Upper lobe of left lung (tissue), 6 donors: ENCODE measurements at regions not wholly inside any gene's neighbourhood (a gene's known extent, or its start where the extent isn't known, plus 50 kb on each side); places are given as distances from the start of the nearest gene placed in this dataset.

Experiments
- ATAC-seq, 2 donors: fragments of 200-7000 bp; cut with Tn5 transposase; one replicate each; pipeline ENCODE4 v1.9.1; 2022; ENCODE audit warnings: mild to moderate bottlenecking in 2 of 2, moderate library complexity in 2 of 2; ENCODE audit not compliant: low FRiP score in 2 of 2
- DNase-seq, 2 donors: peaks; one replicate each; pipeline ENCODE4 v3.0.0-alpha.2; 2019 to 2020
- H3K27ac ChIP-seq, 4 donors: fragments of 200-600 bp; sonication (generic); one replicate each; pipeline ENCODE4 v1.5.1; 2016 to 2019
- H3K27me3 ChIP-seq, 4 donors: fragments of 200-600 bp; sonication (generic); one replicate each; pipeline ENCODE4 v1.5.1; 2017 to 2019
- H3K36me3 ChIP-seq, 4 donors: fragments of 200-600 bp; sonication (generic); one replicate each; pipeline ENCODE4 v1.5.1; 2016 to 2019
- H3K4me1 ChIP-seq, 4 donors: fragments of 200-600 bp; sonication (generic); one replicate each; pipeline ENCODE4 v1.5.1; 2018 to 2019
- H3K4me3 ChIP-seq, 4 donors: fragments of 200-600 bp; sonication (generic); one replicate each; pipeline ENCODE4 v1.5.1; 2017 to 2019; ENCODE audit warnings: mild to moderate bottlenecking in 2 of 4, moderate library complexity in 1 of 4
- H3K9me3 ChIP-seq, 4 donors: fragments of 200-600 bp; sonication (generic); one replicate each; pipeline ENCODE4 v1.5.1; 2018 to 2019
- EP300 ChIP-seq, 4 donors: sonication (generic); formaldehyde crosslinking; IDR thresholded peaks; one replicate each; pipeline ENCODE4 v1.5.1; 2017; ENCODE audit warnings: antibody characterized with exemption in 4 of 4, control low read depth in 2 of 4
- POLR2A ChIP-seq, 4 donors: fragments of 450-650 bp; IDR thresholded peaks; one replicate each; pipeline ENCODE4 v1.5.1; 2016 to 2017; ENCODE audit warnings: antibody characterized with exemption in 4 of 4, mild to moderate bottlenecking in 2 of 4
- POLR2AphosphoS5 ChIP-seq, 2 donors: sonication (generic); formaldehyde crosslinking; IDR thresholded peaks; one replicate each; pipeline ENCODE4 v1.5.1; 2017; ENCODE audit warnings: antibody characterized with exemption in 2 of 2
- WGBS, 2 donors: methylation state at CpG; one replicate each; pipeline ENCODE4 v1.1.5; 2017 to 2018; 5-methylcytosine and 5-hydroxymethylcytosine counted together
- TF ChIP-seq, protein P1 (sequence below), 6 experiments: fragments of 450-650 bp in 4 of 6; fragments of 200-600 bp in 2 of 6; sonication (generic) in 2 of 6; IDR thresholded peaks; one replicate each; pipeline ENCODE4 v1.5.1; 2016 to 2019; ENCODE audit warnings: antibody characterized with exemption in 6 of 6
- donor health status: DM: no; HTN: no; CAD: no; lungs with moderate emphysema.
- donor health status: DM: no; HTN: yes; CAD: no; lungs with severe emphysema.

DNA sequence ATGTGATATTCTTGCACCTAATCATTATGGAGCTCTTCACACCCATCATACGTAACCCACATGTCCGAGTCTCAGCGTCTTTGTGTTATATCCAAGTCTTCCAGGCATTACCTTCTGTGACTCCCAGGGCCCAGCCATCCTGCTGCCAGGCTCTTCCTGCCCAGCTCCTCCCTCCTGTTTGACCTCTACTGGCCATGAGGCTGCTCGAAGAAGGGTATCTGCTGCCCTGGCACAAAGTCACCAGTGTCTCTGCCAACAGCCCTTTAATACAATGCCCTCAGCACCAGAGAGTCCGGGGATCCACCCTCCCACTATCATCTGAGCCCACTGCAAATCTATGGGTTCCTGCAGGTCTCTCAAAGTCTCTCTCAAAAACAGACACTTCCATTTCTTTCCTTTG lies 65.3 kb upstream of the WAC start:
- Histone ChIP-seq H3K27ac (no peak overlapping the region), H3K27me3 (no peaks in the 10 kb centered on the region), H3K36me3 (no peaks in the 10 kb centered on the region), H3K4me3 (no peak overlapping the region), H3K4me1 (no peaks in the 10 kb centered on the region), H3K9me3 (no peaks in the 10 kb centered on the region)
- DNase-seq: no peak
- TF ChIP-seq POLR2AphosphoS5 (IDR thresholded peaks at IDR 0.05) (no peak), EP300 (IDR thresholded peaks at IDR 0.05) (no peak), POLR2A (IDR thresholded peaks at IDR 0.05) (no peak)
- TF ChIP-seq, protein P1, sequence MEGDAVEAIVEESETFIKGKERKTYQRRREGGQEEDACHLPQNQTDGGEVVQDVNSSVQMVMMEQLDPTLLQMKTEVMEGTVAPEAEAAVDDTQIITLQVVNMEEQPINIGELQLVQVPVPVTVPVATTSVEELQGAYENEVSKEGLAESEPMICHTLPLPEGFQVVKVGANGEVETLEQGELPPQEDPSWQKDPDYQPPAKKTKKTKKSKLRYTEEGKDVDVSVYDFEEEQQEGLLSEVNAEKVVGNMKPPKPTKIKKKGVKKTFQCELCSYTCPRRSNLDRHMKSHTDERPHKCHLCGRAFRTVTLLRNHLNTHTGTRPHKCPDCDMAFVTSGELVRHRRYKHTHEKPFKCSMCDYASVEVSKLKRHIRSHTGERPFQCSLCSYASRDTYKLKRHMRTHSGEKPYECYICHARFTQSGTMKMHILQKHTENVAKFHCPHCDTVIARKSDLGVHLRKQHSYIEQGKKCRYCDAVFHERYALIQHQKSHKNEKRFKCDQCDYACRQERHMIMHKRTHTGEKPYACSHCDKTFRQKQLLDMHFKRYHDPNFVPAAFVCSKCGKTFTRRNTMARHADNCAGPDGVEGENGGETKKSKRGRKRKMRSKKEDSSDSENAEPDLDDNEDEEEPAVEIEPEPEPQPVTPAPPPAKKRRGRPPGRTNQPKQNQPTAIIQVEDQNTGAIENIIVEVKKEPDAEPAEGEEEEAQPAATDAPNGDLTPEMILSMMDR (IDR thresholded peaks at IDR 0.05): no peak
- WGBS, 2 donors: 87 to 90% methylated on average over 5 of the region's 5 CpGs
- no peak for ATAC-seq

DNA sequence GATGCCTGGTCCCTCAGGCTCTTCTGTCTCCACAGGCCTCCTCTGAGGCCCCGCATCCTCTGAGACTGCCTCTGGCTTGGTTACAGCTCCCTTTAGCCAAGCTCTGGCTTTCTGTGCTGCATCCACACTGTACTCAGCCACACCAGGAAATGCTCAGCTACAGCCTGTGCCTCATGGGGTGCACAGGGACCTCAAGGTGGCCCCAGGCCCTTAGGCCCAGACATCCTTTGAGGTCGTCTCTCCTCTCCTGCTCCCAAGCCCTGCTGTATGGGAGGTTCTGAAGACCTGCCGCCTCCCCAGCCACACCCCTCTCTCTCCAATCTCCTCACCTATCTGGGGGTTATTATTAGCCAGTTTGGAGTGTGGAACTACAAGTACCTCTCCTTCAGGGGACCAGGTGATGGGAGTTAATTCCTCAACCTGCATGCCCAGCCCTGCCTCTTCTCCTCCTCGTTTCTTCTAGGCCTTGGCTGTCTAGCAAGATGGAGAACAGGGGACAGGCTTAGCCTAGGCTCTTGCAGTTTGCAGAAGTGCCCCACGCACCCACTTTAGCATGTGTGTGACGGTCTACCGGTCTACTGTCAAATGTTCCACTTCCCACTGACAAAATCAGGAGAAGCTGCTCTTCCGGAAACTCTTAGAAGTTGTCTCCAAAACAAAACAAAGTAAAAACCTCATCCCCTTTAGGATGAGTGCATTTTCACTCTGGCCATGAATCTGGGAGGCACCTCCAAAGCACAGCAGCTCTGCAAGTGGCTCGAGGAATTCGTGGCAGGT lies 64.0 kb upstream of the WAC start:
- 67 to 73% methylated on average over 10 of the region's 10 CpGs for WGBS, 2 donors
- H3K4me1 ChIP-seq: no peaks in the 10 kb centered on the region
- no peak overlapping the region for H3K4me3 ChIP-seq
- peak in 1 of 2 donors; percentile 49 for ATAC-seq
- no peaks in the 10 kb centered on the region for H3K36me3 ChIP-seq
- H3K27ac ChIP-seq: no peak overlapping the region
- TF ChIP-seq, protein P1 (IDR thresholded peaks at IDR 0.05): no peak
- TF ChIP-seq POLR2A (IDR thresholded peaks at IDR 0.05) (no peak), POLR2AphosphoS5 (IDR thresholded peaks at IDR 0.05) (no peak), EP300 (IDR thresholded peaks at IDR 0.05) (no peak)
- DNase-seq: no peak
- no peaks in the 10 kb centered on the region for H3K9me3 ChIP-seq
- no peaks in the 10 kb centered on the region for H3K27me3 ChIP-seq

DNA sequence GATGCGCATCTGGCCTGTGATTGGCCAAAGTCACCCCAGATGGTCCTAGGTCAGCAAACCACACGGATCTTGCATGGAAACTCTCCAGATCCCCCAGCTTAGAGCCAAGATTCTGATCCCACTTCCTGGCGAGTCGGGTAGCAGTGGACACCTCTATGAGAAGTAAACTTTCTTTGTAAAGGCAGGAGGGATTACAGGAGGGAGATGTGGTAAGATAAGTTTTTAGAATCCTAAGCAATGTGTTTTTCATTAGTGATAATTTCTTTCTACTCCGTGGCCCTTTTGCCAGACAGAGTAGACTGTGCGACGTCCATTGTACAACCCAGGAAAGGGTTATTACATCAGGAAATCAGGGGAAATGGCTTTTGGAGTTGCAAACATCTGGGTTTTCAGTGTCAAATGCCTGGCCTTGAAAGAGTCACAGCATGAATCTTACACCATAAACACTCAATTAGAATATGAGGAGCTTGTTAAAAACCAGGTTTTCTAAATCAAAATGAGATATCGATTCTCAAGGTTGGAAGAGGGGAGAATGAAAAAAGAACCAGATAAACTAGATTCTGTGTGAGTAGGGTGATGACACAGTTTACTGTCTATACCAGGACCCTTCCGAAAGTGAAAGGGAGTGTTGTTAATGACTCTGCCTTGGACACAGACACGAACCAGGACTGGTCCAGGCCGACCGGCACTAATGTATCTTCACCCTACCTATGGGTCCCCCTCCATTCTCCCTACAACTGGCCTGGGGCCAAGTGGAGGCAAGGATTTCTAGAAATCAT lies 61.9 kb upstream of the WAC start:
- no peak for ATAC-seq
- TF ChIP-seq, protein P1 (IDR thresholded peaks at IDR 0.05): no peak
- Histone ChIP-seq H3K4me3 (no peak overlapping the region), H3K4me1 (no peaks in the 10 kb centered on the region), H3K9me3 (no peaks in the 10 kb centered on the region), H3K27me3 (no peaks in the 10 kb centered on the region), H3K27ac (no peak overlapping the region), H3K36me3 (no peaks in the 10 kb centered on the region)
- no peak for DNase-seq
- 60 to 67% methylated on average over 12 of the region's 12 CpGs for WGBS, 2 donors

DNA sequence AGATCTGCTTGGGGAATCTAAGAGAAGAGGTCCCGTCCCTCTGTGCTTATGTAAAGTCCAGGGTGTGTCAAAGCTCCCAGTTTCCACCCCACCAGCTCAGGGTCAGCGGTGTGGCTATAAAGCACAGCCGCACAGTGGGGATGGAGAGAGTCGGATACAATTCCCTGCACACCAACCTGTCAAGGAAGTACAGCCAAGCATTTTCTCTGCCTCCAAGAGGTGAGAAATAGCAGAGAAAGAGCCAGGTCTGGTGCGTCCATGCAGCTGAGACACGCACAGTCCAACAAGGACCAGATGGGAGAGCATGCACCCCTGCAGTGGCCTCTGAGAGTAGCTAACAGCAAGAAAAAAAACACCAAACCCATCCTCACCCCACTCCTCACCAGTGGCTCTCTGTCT lies 61.3 kb upstream of the WAC start:
- 87 to 94% methylated on average over 5 to 6 of the region's 6 CpGs for WGBS, 2 donors
- Histone ChIP-seq H3K36me3 (no peaks in the 10 kb centered on the region), H3K4me1 (no peaks in the 10 kb centered on the region), H3K9me3 (no peaks in the 10 kb centered on the region), H3K27ac (no peak overlapping the region), H3K4me3 (no peak overlapping the region), H3K27me3 (no peaks in the 10 kb centered on the region)
- TF ChIP-seq POLR2AphosphoS5 (IDR thresholded peaks at IDR 0.05) (no peak), EP300 (IDR thresholded peaks at IDR 0.05) (no peak), POLR2A (IDR thresholded peaks at IDR 0.05) (no peak)
- TF ChIP-seq, protein P1 (IDR thresholded peaks at IDR 0.05): no peak
- no peak for DNase-seq
- ATAC-seq: no peak
